Lung microvascular endothelial cell (primary cell): ENCODE measurements at regions not wholly inside any gene's neighbourhood (a gene's known extent, or its start where the extent isn't known, plus 50 kb on each side); places are given as distances from the start of the nearest gene placed in this dataset.
"Not testable (repeated sequence)": the region's sequence is repeated elsewhere in the genome, so short reads cannot be mapped to it uniquely, and the experiment has no call there.

Source experiments
- DNase-seq, 2 donors: peaks; one replicate each; pipeline versions ENCODE4 v3.0.0 to v3.0.0-alpha.2; 2010; ENCODE audit warnings: low read depth in 2 of 2

- DNase-seq, result not testable (repeated sequence)
These were observed 267.2 kb downstream of the MEF2C start for GRCh38 chr5:88615767-88616166.

- DNase-seq, result no peak
These were observed 269.9 kb downstream of the MEF2C start for GRCh38 chr5:88613051-88613450.

- DNase-seq, result no peak
These were observed 272.4 kb downstream of the MEF2C start for GRCh38 chr5:88610586-88610985.

DNA sequence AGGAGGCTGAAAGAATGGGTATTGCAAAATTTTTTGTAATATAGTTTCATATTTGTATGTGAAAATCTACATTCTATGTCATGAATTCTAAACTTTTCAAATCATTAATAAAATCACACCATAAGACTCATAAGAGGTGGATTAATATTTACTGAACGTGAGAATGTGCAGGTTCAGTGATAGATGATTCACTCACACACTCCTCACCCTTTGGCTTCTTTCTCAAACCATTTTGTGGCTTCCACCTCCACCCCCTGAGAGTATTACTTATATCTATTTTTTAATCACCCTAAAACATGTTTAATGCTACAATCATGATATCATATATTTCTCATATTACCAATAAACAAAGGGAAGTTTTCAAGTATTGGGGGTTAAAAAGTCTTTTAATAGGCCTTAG is 275.5 kb downstream of the MEF2C start:
- no peak for DNase-seq

DNA sequence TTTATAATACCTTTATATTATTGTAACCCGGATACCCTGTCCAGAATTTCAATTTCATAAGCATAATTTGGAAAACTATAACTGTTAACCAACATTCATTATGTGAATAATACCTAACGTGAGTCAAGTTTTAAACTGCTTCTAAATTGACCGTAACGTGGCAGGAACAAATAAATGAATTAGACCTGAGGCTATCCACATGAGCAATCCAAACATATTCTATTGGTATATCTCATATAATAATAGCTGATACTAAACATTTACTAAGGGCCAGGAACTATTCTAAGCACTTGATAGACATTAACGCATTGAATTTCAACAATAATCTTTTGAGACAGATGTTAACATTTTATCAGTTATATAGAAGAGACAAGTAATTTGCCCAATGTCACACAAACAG is 276.4 kb downstream of the MEF2C start:
- no peak for DNase-seq

GRCh38 chr5:88606173-88606572 is 276.8 kb downstream of the MEF2C start:
- DNase-seq, result no peak

DNA sequence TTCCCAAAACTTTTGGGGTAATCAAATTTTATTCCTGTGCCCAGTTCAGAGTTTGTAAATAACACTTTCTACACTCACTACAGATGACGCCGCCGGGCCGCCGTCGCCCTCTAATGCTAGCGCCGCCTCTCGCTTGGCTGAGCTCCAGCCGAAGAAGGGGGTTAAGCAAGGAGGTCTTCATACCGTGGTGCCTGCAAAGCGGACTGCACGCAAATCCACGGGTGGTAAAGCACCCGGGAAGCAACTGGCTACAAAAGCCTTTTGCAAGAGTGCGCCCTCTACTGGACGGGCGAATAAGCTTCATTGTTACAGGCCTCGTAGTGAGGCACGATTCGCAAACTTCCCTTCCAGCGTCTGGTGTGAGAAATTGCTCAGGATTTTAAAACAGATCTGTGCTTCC is 280.4 kb downstream of the MEF2C start:
- DNase-seq, result peak in 1 of 2 donors; percentile 3

DNA sequence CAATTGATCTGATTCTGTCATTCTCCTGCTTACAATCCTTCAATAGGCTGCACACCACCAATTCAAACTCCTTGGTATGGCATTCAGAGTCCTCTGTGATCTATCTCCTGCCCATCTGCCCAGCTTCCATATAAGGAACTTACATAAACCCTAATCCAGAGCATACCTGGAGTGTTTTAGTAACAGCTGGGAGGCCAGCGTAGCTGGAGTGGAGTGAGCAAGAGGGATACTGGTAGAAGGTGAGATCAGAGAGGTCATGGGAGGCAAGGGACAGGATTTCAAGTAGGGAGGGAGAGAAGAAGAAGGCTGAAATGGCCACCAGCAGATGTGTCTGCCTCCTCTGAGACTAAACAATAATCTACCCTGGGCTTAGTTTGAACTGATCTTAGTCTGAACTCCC is 288.5 kb downstream of the MEF2C start:
- DNase-seq, result no peak

DNA sequence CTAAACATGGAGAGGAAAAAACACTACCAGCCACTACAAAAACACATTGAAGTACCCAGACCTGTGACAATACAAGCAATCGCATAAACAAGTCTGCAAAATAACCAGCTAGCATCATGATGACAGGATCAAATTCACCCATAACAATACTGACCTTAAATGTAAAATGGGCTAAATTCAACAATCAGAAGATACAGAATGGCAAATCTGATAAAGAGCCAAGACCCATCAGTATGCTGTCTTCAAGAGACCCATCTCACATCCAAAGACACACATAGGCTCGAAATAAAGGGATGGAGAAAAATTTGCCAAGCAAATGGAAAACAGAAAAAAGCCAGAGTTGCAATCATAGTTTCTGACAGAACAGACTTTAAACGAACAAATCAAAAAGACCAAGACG is 294.4 kb downstream of the MEF2C start:
- no peak for DNase-seq

DNA sequence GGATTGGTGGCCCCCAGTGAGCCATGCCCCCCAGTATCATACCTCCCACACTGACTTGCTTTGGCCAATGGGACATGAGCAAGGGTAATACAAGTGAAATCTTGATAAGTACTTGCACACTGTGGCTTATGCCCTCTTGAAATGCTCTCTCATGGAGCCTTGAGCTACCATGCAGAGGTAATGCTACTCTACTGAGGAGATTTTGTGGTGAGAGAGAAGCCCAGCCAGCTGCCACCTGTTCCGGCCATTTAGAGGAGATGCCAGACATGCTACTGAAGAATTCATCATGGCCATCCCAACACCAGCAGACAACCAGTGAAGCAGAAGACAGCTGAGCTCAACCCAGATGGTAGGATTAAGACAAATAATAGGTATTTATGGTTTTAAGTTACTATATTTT is 299.5 kb downstream of the MEF2C start:
- no peak for DNase-seq

DNA sequence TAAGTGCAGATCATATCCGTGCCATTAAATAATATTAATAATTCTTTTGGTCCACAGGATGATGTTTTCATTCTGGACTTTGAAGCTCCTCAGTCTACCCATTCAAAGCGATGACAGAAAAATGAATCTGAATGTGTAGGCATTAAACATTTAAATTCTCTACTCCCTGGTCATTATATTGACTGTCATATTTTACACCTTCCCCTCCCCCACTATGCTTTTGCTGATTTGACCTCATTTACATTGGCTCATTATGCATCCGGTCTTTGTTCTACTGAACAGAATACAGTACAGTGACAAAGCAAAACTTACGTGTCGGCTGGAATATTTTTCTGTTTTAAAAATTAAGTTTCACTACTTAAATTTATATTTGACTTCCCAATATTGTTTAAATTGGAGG is 289.7 kb upstream of the TMEM161B start:
- peak; percentile 3 to 66 for DNase-seq

GRCh38 chr5:88557881-88558280 is 289.2 kb upstream of the TMEM161B start:
- DNase-seq, result no peak

- DNase-seq, result no peak
These were observed 288.5 kb upstream of the TMEM161B start for GRCh38 chr5:88557131-88557530.

- no peak for DNase-seq
These were observed 287.8 kb upstream of the TMEM161B start for GRCh38 chr5:88556406-88556805.

GRCh38 chr5:88555674-88556073 is 287.0 kb upstream of the TMEM161B start:
- no peak for DNase-seq

GRCh38 chr5:88553986-88554385 is 285.3 kb upstream of the TMEM161B start:
- no peak for DNase-seq

- no peak for DNase-seq
These were observed 284.7 kb upstream of the TMEM161B start for GRCh38 chr5:88553136-88553875.

DNA sequence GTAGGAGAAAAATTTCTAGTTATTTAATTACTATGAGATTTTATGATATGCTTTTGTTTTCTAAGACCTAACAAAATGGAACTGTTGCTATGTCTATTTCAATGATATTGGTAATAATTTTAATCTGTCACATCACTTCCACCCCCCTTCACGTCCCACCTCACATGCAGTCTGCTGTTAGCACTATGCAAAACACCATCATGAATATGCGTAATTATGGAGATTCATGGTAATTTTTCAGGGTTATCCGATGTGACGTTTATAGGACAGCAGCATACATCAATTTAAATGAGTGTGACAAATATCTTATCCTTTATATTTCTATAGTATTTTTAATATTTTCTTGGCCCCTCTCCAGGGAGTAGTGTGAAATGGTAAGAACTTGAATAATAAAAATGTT is 283.8 kb upstream of the TMEM161B start:
- no peak for DNase-seq

- no peak for DNase-seq
These were observed 283.2 kb upstream of the TMEM161B start for GRCh38 chr5:88551724-88552345.

DNA sequence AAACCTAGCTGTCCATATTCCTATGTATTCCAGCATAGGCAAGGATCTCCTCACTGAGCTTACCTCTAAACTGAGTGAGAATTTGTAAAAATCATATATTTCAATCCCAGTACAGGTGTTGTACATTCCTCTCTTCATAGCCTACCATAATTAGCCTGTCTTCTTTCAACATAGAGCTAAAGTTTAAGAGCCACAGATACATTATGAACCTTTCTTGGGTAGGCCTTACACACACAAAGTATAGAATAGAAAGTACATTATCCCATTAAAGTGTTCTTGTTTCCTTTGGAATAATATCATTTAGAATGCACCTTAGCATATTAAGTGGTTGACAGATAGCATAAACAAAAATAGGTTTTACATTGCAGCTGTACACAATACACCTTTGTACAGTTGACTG is 282.1 kb upstream of the TMEM161B start:
- DNase-seq, result no peak

GRCh38 chr5:88548136-88548805 is 279.6 kb upstream of the TMEM161B start:
- DNase-seq, result no peak

DNA sequence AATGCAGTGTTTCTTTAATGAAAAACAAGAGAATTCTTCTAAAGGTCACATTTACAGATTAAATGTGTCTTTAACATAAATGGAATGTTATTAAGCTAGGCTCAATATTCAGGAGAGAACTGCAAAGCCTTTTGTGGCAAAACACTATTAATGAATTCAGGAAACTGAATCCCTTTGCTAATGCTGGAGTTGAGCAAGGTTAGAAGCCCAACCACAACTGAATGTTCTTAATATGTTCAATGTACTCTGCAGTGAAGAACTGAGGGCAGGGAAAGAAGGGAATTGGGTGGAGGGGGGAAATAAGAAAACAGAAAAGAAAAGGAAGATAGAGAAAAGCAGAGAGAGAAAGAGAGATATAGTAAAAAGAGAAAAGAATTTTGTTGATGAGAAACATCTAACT is 276.7 kb upstream of the TMEM161B start:
- DNase-seq, result no peak

DNA sequence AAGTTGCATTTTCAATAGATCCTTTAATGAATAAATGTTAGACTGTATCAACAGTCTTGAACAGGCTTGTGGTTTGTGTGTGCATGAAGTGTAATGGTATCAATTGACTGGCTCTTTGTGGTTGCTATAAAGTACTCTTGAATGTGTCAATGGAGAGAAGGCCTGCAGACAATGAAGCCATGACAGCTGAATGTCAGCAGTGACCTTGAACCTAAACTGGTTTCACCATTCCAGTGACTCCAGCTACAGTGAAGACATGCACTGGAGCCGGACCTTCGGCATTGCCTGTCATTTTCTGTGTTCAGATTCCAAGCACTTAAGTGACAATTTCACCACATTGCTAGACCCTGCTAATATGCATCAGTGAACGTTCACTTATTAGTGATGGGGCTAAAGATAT is 276.0 kb upstream of the TMEM161B start:
- DNase-seq, result no peak
